GM12864 (cell line): ENCODE measurements at regions not wholly inside any gene's neighbourhood (a gene's known extent, or its start where the extent isn't known, plus 50 kb on each side); places are given as distances from the start of the nearest gene placed in this dataset.

Experiments
- DNase-seq: peaks from one replicate; pipeline ENCODE4 v3.0.0-alpha.2; 2011; ENCODE audit warnings: low read depth
- H3K4me3 ChIP-seq: 2 replicates; pipeline ENCODE4 v1.5.1; 2011; ENCODE audit warnings: mild to moderate bottlenecking, low read depth, low read length, control low read depth
- TF ChIP-seq, protein P1 (sequence below): IDR thresholded peaks from 2 replicates; pipeline ENCODE4 v1.5.1; 2011; ENCODE audit warnings: low read depth, mild to moderate bottlenecking, moderate library complexity, low read length, control low read depth, inconsistent platforms; ENCODE audit errors: missing control alignments

DNA sequence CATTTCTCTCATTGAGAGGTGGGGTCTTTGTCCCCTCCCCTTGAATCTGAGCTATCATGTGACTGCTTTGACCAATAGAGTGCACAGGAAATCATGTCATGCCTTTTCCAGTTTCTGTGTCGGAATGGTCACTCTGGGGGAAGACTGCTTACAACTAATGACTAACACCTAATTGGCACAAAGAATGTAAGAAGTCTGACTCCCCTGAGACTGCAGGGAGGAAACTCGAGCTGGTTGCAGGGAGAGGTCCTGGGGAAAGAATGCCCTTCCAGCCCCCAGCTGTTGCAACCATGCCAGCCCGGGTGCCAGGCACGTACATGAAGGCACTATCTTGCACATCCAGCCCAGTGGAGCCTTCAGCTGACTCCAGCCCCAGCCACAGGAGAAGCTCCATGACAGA, 254.2 kb downstream of the DHX15 start:
- no peak for DNase-seq
- TF ChIP-seq, protein P1, sequence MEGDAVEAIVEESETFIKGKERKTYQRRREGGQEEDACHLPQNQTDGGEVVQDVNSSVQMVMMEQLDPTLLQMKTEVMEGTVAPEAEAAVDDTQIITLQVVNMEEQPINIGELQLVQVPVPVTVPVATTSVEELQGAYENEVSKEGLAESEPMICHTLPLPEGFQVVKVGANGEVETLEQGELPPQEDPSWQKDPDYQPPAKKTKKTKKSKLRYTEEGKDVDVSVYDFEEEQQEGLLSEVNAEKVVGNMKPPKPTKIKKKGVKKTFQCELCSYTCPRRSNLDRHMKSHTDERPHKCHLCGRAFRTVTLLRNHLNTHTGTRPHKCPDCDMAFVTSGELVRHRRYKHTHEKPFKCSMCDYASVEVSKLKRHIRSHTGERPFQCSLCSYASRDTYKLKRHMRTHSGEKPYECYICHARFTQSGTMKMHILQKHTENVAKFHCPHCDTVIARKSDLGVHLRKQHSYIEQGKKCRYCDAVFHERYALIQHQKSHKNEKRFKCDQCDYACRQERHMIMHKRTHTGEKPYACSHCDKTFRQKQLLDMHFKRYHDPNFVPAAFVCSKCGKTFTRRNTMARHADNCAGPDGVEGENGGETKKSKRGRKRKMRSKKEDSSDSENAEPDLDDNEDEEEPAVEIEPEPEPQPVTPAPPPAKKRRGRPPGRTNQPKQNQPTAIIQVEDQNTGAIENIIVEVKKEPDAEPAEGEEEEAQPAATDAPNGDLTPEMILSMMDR: no peak
- no peak overlapping the region for H3K4me3 ChIP-seq

DNA sequence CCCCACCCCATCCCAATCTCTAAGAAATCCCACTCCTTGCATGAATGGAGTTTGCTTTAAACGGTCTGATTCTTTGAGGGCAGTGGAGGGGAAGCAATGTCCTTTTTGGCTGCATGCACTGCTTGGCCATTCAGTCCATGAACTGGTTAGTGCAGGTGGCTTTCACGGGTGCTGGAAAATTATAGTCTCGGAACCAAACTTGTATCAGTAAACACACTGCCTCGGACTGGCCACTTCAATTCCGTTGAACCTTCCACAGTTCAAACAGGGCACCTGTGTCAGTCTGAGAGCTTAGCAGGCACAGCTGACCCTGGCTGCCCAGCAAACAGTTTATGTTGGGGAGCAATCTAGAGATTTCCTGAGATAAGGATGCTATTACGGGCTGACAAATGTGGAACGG, 255.6 kb downstream of the DHX15 start:
- no peak overlapping the region for H3K4me3 ChIP-seq
- DNase-seq: no peak
- TF ChIP-seq, protein P1: no peak

DNA sequence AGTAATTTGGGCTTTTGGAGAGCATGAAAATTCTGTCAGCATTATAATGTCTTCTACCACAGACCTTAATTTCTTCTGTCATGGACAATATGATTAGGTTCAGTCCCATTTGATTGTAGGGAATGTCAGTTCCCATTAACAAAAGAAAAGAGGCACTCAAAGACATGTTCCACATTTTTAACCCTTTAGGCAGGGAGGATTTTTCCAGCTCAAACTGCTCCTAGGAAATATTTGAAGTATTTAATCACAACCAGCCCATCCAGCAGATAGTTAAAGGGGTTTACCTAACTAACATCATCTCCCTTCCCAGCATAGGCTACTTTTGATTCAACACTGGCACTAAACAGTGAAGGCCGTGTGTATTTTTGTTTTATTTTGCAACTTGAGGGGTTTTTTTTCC, 256.0 kb downstream of the DHX15 start:
- DNase-seq: no peak

DNA sequence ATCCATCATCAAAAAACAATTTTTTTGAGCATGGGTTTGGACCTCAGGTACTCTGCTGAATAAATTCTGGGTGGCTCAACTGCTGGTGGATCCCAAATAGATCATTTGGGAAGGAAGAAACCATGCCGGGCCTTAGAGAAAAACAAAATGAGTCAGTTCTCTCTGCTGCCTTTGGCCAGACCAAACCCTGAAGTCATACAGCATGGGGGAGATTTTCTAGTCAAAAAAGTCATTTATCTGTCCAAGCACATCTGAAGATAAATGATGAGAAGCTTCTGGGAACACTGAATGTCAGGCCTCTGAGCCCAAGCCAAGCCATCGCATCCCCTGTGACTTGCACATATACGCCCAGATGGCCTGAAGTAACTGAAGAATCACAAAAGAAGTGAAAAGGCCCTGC, 261.4 kb downstream of the DHX15 start:
- DNase-seq: no peak
- no peak overlapping the region for H3K4me3 ChIP-seq
- TF ChIP-seq, protein P1: no peak

More for the DNA sequence above, 256.0 kb downstream of the DHX15 start:
- H3K4me3 ChIP-seq: no peak overlapping the region
- TF ChIP-seq, protein P1: no peak

DNA sequence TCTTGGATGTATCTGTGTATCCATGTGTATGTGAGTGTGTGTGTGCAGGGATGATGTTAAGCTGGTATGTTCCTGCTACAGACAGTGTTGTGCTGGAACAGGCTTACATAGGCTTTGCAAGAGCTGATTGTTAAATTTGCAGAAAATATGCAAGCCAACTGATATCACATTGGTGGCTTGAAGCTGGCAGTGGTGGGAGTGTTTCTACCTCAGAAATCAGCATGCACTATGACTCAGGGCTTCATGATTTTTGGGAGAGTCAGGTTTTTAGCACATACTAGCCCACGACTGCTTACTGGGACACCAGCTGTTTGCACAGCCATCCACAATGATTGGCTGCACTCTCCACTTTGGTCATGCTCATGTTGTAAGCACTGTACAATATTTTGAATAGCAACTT, 261.8 kb downstream of the DHX15 start:
- TF ChIP-seq, protein P1: no peak
- DNase-seq: no peak
- no peak overlapping the region for H3K4me3 ChIP-seq

DNA sequence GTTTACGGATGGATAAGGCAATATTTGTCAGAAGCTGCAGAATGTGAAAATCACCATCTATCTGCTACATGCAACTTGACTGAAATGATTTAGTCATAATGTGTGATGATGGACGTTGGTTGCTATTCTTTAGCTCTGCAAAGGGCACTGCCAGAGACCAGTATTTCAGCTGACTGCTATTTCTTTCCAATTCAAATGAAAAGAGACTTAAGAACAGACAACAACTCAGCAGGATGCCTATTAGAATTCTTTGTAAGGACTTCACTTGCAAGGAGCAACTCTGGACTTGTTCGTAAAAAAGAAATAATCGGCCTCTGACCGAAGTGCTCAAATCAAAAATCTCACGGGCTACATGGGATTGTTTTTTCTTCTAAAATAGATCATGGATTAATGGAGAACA, 262.7 kb downstream of the DHX15 start:
- no peak overlapping the region for H3K4me3 ChIP-seq
- TF ChIP-seq, protein P1: no peak
- no peak for DNase-seq

DNA sequence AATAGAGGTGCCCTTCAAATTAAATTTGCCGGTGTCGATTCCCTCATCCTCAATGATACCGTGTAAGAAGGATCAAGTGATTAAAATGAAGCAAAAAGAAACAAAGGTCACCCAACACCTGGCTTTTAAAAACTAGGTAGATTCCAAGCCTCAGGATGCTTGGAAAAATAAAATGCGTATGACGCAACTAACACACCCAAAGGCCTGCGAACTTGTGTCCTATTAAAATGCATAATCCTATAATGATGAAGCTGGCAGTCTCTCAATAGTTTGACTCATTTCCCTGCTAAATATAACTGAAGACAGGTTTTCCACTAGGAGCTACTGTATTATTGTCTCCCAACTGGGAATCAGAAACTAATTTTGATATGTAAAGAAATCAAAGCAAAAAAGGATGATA, 263.2 kb downstream of the DHX15 start:
- no peak for DNase-seq
- TF ChIP-seq, protein P1: no peak
- no peak overlapping the region for H3K4me3 ChIP-seq
